Fibroblast of the aortic adventitia (primary cell): ENCODE measurements at regions not wholly inside any gene's neighbourhood (a gene's known extent, or its start where the extent isn't known, plus 50 kb on each side); places are given as distances from the start of the nearest gene placed in this dataset.

Experiments used
- DNase-seq: peaks from one replicate; pipeline ENCODE4 v3.0.0-alpha.2; 2010; ENCODE audit warnings: low read depth
- H3K4me3 ChIP-seq: 2 replicates; pipeline ENCODE4 v1.5.1; 2011; ENCODE audit warnings: low read depth, mild to moderate bottlenecking, control low read depth, low read length, moderate library complexity
- CTCF ChIP-seq: IDR thresholded peaks from 2 replicates; pipeline ENCODE4 v1.5.1; 2011; ENCODE audit warnings: mild to moderate bottlenecking, low read length, control low read depth, inconsistent platforms; ENCODE audit not compliant: insufficient read depth

- no peak for TF ChIP-seq CTCF
- no peak overlapping the region for H3K4me3 ChIP-seq
- no peak for DNase-seq
These were observed 363.9 kb downstream of the PPP1R2C start for GRCh38 chrX:42414057-42414456.

DNA sequence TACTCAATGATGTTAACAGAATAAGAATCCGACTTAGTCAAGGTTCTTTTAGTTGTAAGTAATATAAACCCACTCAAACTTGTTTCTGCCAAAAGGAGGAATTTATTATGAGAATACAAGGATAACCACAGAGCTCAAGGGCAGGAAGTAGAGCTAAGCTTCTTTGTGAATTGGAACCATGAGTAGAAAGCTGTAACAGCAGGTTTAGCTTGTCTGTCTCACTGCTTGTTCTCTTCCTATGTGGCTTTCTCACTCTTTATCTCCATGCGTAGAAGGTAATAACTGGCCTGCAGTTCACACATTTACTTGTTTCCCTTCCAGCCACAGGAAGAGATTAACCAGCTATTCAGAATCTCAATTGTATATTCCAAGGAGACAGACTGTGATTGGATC lies 378.3 kb downstream of the PPP1R2C start:
- H3K4me3 ChIP-seq: no peak overlapping the region
- TF ChIP-seq CTCF: no peak
- no peak for DNase-seq

GRCh38 chrX:42398967-42399631 lies 378.9 kb downstream of the PPP1R2C start:
- TF ChIP-seq CTCF: no peak
- DNase-seq: peak; percentile 1
- H3K4me3 ChIP-seq: no peak overlapping the region

DNA sequence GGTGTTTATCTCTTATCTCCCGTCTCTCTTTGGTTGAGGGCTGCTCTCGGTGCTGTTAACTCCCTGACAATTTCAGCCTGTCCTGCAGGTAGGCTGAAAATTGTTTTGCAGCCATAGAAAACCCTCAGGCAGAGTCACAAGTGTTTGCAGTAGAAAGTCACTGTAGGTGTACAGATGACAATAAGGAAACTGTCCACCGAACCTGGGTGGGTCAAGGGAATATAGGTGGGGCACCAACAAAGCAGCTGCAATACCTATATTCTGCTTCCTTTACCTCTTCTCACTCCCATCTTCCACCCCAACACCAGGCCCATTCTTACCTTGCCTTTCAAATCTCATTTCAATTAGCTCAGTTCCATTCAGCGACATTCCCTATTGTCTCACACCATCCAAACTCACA lies 381.8 kb downstream of the PPP1R2C start:
- TF ChIP-seq CTCF: no peak
- no peak for DNase-seq
- no peak overlapping the region for H3K4me3 ChIP-seq

- no peak for TF ChIP-seq CTCF
- no peak for DNase-seq
- H3K4me3 ChIP-seq: no peak overlapping the region
These were observed 385.1 kb downstream of the PPP1R2C start for GRCh38 chrX:42392846-42393245.

- TF ChIP-seq CTCF: no peak
These were observed 391.3 kb downstream of the PPP1R2C start for GRCh38 chrX:42386681-42387080.

GRCh38 chrX:42385730-42386129 lies 392.2 kb downstream of the PPP1R2C start:
- DNase-seq: no peak
- no peak overlapping the region for H3K4me3 ChIP-seq
- no peak for TF ChIP-seq CTCF

More at GRCh38 chrX:42386681-42387080, 391.3 kb downstream of the PPP1R2C start:
- H3K4me3 ChIP-seq: no peak overlapping the region
- no peak for DNase-seq
